Activated T-cell treated with anti-CD3 and anti-CD28 coated beads, Interleukin-2, amount 50 U/mL, for 24 hours (primary cell): ENCODE measurements at regions not wholly inside any gene's neighbourhood (a gene's known extent, or its start where the extent isn't known, plus 50 kb on each side); places are given as distances from the start of the nearest gene placed in this dataset.

ENCODE experiments used
- DNase-seq: peaks from one replicate; pipeline ENCODE4 v3.0.0-alpha.2; 2020
- H3K27ac Mint-ChIP-seq: 2 replicates; pipeline ENCODE4 v1.8.0; 2020; ENCODE audit warnings: mild to moderate bottlenecking, mixed read lengths
- H3K27me3 Mint-ChIP-seq: 2 replicates; pipeline ENCODE4 v1.8.0; 2020; ENCODE audit warnings: mixed read lengths
- H3K36me3 Mint-ChIP-seq: 2 replicates; pipeline ENCODE4 v1.8.0; 2020; ENCODE audit warnings: low read depth, mixed read lengths
- H3K4me1 Mint-ChIP-seq: 2 replicates; pipeline ENCODE4 v1.8.0; 2020; ENCODE audit warnings: low read depth, mixed read lengths
- H3K4me3 Mint-ChIP-seq: 2 replicates; pipeline ENCODE4 v1.8.0; 2020; ENCODE audit warnings: mild to moderate bottlenecking, moderate library complexity, mixed read lengths
- H3K9me3 Mint-ChIP-seq: 2 replicates; pipeline ENCODE4 v1.8.0; 2020; ENCODE audit warnings: mixed read lengths

GRCh38 chr4:15232366-15233263, 195.2 kb upstream of the C1QTNF7 start:
- peak overlapping the region; percentile 86 for H3K27ac Mint-ChIP-seq
- H3K9me3 Mint-ChIP-seq, result no peaks in the 10 kb centered on the region
- H3K4me1 Mint-ChIP-seq, result peaks cover 35% of the 10 kb centered on the region
- H3K36me3 Mint-ChIP-seq, result no peaks in the 10 kb centered on the region
- H3K4me3 Mint-ChIP-seq, result peak overlapping the region; percentile 47
- peak; percentile 31 for DNase-seq
- no peaks in the 10 kb centered on the region for H3K27me3 Mint-ChIP-seq

GRCh38 chr4:15233264-15233597, 194.6 kb upstream of the C1QTNF7 start:
- Mint-ChIP-seq H3K4me1 (peaks cover 35% of the 10 kb centered on the region), H3K27ac (peak overlapping the region; percentile 86), H3K9me3 (no peaks in the 10 kb centered on the region), H3K4me3 (peak overlapping the region; percentile 47), H3K27me3 (no peaks in the 10 kb centered on the region), H3K36me3 (no peaks in the 10 kb centered on the region)
- peak; percentile 42 for DNase-seq

- no peak for DNase-seq
- peak overlapping the region; percentile 47 for H3K4me3 Mint-ChIP-seq
- H3K27ac Mint-ChIP-seq, result peak overlapping the region; percentile 86
Observed at GRCh38 chr4:15233626-15234025, 194.2 kb upstream of the C1QTNF7 start.

GRCh38 chr4:15234116-15234855, 193.5 kb upstream of the C1QTNF7 start:
- Mint-ChIP-seq H3K27me3 (no peaks in the 10 kb centered on the region), H3K4me3 (no peak overlapping the region), H3K27ac (peak overlapping the region; percentile 86), H3K36me3 (no peaks in the 10 kb centered on the region), H3K9me3 (no peaks in the 10 kb centered on the region), H3K4me1 (peaks cover 35% of the 10 kb centered on the region)
- no peak for DNase-seq

More at GRCh38 chr4:15233626-15234025, 194.2 kb upstream of the C1QTNF7 start:
- peaks cover 35% of the 10 kb centered on the region for H3K4me1 Mint-ChIP-seq
- H3K36me3 Mint-ChIP-seq, result no peaks in the 10 kb centered on the region
- no peaks in the 10 kb centered on the region for H3K9me3 Mint-ChIP-seq
- H3K27me3 Mint-ChIP-seq, result no peaks in the 10 kb centered on the region

GRCh38 chr4:15234856-15235126, 193.0 kb upstream of the C1QTNF7 start:
- H3K27ac Mint-ChIP-seq, result no peak overlapping the region
- H3K4me3 Mint-ChIP-seq, result no peak overlapping the region
- H3K36me3 Mint-ChIP-seq, result no peaks in the 10 kb centered on the region
- no peak for DNase-seq
- H3K27me3 Mint-ChIP-seq, result no peaks in the 10 kb centered on the region
- H3K9me3 Mint-ChIP-seq, result no peaks in the 10 kb centered on the region
- peaks cover 35% of the 10 kb centered on the region for H3K4me1 Mint-ChIP-seq

GRCh38 chr4:15235135-15235534, 192.7 kb upstream of the C1QTNF7 start:
- H3K36me3 Mint-ChIP-seq, result no peaks in the 10 kb centered on the region
- H3K4me1 Mint-ChIP-seq, result peaks cover 35% of the 10 kb centered on the region
- no peak for DNase-seq
- H3K4me3 Mint-ChIP-seq, result no peak overlapping the region
- H3K27me3 Mint-ChIP-seq, result no peaks in the 10 kb centered on the region
- no peak overlapping the region for H3K27ac Mint-ChIP-seq
- no peaks in the 10 kb centered on the region for H3K9me3 Mint-ChIP-seq

- Mint-ChIP-seq H3K9me3 (no peaks in the 10 kb centered on the region), H3K27me3 (no peaks in the 10 kb centered on the region), H3K4me3 (no peak overlapping the region), H3K4me1 (peaks cover 24% of the 10 kb centered on the region), H3K27ac (no peak overlapping the region), H3K36me3 (no peaks in the 10 kb centered on the region)
- no peak for DNase-seq
Observed at GRCh38 chr4:15237648-15238230, 190.1 kb upstream of the C1QTNF7 start.

- no peak overlapping the region for H3K4me3 Mint-ChIP-seq
- H3K9me3 Mint-ChIP-seq, result no peaks in the 10 kb centered on the region
- H3K4me1 Mint-ChIP-seq, result peaks cover 14% of the 10 kb centered on the region
- H3K27ac Mint-ChIP-seq, result no peak overlapping the region
- peak; percentile 35 for DNase-seq
- no peaks in the 10 kb centered on the region for H3K27me3 Mint-ChIP-seq
- no peaks in the 10 kb centered on the region for H3K36me3 Mint-ChIP-seq
Observed at GRCh38 chr4:15238720-15239119, 189.1 kb upstream of the C1QTNF7 start.

GRCh38 chr4:15239866-15240265, 188.0 kb upstream of the C1QTNF7 start:
- DNase-seq, result no peak
- H3K27me3 Mint-ChIP-seq, result no peaks in the 10 kb centered on the region
- H3K4me1 Mint-ChIP-seq, result peaks cover 3% of the 10 kb centered on the region

GRCh38 chr4:15240764-15241163, 187.1 kb upstream of the C1QTNF7 start:
- H3K27ac Mint-ChIP-seq, result no peak overlapping the region
- H3K9me3 Mint-ChIP-seq, result no peaks in the 10 kb centered on the region
- DNase-seq, result no peak
- no peaks in the 10 kb centered on the region for H3K4me1 Mint-ChIP-seq
- H3K36me3 Mint-ChIP-seq, result no peaks in the 10 kb centered on the region
- no peaks in the 10 kb centered on the region for H3K27me3 Mint-ChIP-seq
- H3K4me3 Mint-ChIP-seq, result no peak overlapping the region

More at GRCh38 chr4:15239866-15240265, 188.0 kb upstream of the C1QTNF7 start:
- Mint-ChIP-seq H3K36me3 (no peaks in the 10 kb centered on the region), H3K9me3 (no peaks in the 10 kb centered on the region), H3K27ac (no peak overlapping the region), H3K4me3 (no peak overlapping the region)

GRCh38 chr4:15242021-15242420, 185.8 kb upstream of the C1QTNF7 start:
- Mint-ChIP-seq H3K36me3 (no peaks in the 10 kb centered on the region), H3K9me3 (no peaks in the 10 kb centered on the region), H3K27ac (no peak overlapping the region), H3K27me3 (no peaks in the 10 kb centered on the region), H3K4me3 (no peak overlapping the region), H3K4me1 (no peaks in the 10 kb centered on the region)
- DNase-seq, result no peak

- DNase-seq, result no peak
- no peaks in the 10 kb centered on the region for H3K27me3 Mint-ChIP-seq
- H3K4me1 Mint-ChIP-seq, result no peaks in the 10 kb centered on the region
Observed at GRCh38 chr4:15244354-15244753, 183.5 kb upstream of the C1QTNF7 start.

GRCh38 chr4:15245006-15245530, 182.8 kb upstream of the C1QTNF7 start:
- no peaks in the 10 kb centered on the region for H3K9me3 Mint-ChIP-seq
- H3K27me3 Mint-ChIP-seq, result no peaks in the 10 kb centered on the region
- H3K36me3 Mint-ChIP-seq, result no peaks in the 10 kb centered on the region
- DNase-seq, result no peak
- no peaks in the 10 kb centered on the region for H3K4me1 Mint-ChIP-seq
- H3K27ac Mint-ChIP-seq, result no peak overlapping the region
- no peak overlapping the region for H3K4me3 Mint-ChIP-seq

More at GRCh38 chr4:15244354-15244753, 183.5 kb upstream of the C1QTNF7 start:
- Mint-ChIP-seq H3K36me3 (no peaks in the 10 kb centered on the region), H3K9me3 (no peaks in the 10 kb centered on the region), H3K4me3 (no peak overlapping the region), H3K27ac (no peak overlapping the region)

- Mint-ChIP-seq H3K36me3 (no peaks in the 10 kb centered on the region), H3K9me3 (no peaks in the 10 kb centered on the region), H3K27me3 (no peaks in the 10 kb centered on the region), H3K4me3 (no peak overlapping the region), H3K27ac (no peak overlapping the region), H3K4me1 (peaks cover 7% of the 10 kb centered on the region)
- no peak for DNase-seq
Observed at GRCh38 chr4:15250021-15250441, 177.8 kb upstream of the C1QTNF7 start.

- H3K4me3 Mint-ChIP-seq, result no peak overlapping the region
- no peak for DNase-seq
- H3K9me3 Mint-ChIP-seq, result no peaks in the 10 kb centered on the region
- H3K27me3 Mint-ChIP-seq, result peaks cover 2% of the 10 kb centered on the region
- no peak overlapping the region for H3K27ac Mint-ChIP-seq
- no peaks in the 10 kb centered on the region for H3K36me3 Mint-ChIP-seq
- peaks cover 7% of the 10 kb centered on the region for H3K4me1 Mint-ChIP-seq
Observed at GRCh38 chr4:15253349-15253748, 174.5 kb upstream of the C1QTNF7 start.
